GM21576 (cell line): ENCODE measurements at regions not wholly inside any gene's neighbourhood (a gene's known extent, or its start where the extent isn't known, plus 50 kb on each side); places are given as distances from the start of the nearest gene placed in this dataset.

Experiments used
- ATAC-seq: cut with Tn5 transposase; IDR thresholded peaks from one replicate; pipeline ENCODE4 v1.9.1; 2021; ENCODE audit warnings: mild to moderate bottlenecking, moderate library complexity; ENCODE audit not compliant: unreplicated experiment

DNA sequence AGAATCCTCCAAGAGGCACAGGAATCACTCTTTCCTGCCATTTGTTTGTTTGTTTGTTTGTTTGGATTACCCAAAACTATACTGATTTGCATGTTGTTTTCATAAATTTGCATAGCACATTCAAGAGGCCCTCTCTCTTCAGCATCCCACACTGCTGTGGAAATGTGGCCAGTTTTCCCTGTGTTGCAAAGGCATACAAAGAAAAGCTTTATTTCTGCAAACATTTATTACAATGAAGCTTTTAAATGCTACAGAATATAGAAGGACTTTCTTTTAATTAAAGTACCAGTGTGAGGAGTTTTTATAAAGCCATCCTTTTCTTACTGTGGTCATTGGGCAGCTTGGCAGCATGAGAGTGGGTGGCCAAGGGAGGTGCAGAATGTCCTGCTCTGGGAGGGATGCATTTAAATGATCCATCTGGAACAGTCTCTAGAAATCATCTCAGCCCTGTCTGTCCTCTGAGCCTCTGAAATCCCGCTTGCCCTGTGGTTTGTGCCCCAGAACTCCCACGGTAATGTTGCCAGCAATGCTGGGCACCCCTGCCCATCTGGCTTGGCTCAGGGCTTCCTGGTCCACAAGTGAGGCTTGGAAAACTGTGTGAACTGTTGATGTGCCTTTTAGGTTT, 356.8 kb upstream of the KIF2A start:
- ATAC-seq: no peak

DNA sequence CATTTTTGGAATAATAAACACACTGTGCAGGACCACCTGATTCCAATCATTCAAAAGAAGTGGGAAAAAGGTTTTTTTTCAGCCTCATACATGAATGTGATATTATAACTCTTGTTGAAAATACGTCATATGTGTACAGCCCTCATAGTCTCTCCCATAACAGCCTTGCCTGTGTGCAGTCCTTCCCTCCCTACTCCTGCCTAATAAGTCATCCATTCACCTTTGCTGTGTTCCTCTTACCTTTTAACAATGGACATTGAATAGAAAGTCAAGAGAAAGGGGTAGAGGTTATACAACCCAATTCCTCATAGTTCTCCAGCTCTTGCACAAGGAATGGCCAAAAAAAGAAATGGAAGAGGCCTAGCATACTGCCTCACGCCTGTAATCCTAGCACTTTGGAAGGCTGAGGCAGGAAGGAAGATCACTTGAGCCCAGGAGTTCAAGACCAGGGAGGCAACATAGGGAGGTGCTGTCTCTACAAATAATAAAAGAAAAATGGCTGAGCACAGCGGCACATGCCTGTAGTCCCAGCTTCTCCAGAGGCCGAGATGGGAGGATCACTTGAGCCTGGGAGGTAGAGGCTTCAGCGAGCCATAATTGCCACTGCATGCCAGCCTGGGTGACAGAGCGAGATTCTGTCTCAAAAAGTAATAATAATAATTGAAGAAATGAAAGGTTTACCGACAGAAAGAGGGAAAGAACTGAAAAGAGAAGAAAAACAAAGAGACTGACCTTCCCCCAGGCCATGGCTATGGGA, 356.1 kb upstream of the KIF2A start:
- no peak for ATAC-seq

DNA sequence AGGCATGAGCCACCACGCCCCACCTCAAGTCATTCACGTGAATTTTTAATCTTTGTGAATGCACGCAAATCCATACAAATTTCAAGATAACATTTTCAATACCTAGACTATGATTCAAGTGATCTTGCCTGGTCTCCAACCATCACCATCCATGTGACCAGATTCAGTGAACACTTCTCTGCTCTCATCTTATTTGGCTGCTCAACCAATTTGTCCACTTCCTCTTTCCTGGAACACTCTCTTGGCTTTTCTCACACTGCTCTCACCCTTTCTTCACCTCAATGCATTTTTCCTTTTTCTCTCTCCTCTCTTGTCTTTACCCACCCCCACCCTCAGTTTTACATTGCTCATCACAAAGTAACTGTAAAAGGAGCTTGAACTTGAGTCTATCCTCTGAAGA, 354.7 kb upstream of the KIF2A start:
- no peak for ATAC-seq

DNA sequence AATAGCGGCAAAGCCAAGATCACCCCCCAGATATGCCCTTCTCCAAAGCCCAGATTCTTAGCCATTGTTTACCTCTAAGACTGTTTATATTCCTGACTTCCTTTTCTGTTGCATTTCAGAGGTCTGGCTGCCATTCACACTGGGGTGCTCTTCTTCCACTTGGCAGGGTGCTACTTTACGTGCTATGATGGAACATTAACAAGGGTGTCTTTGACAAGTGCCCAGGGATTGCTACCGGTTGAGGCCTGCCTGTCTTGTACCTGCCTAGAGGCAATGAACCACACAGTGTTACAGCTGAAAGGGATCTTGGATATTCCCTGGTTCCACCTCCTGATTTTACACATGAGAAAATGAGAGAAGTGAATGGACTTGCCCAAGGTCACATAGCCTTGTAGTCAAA, 352.1 kb upstream of the KIF2A start:
- ATAC-seq: no peak

DNA sequence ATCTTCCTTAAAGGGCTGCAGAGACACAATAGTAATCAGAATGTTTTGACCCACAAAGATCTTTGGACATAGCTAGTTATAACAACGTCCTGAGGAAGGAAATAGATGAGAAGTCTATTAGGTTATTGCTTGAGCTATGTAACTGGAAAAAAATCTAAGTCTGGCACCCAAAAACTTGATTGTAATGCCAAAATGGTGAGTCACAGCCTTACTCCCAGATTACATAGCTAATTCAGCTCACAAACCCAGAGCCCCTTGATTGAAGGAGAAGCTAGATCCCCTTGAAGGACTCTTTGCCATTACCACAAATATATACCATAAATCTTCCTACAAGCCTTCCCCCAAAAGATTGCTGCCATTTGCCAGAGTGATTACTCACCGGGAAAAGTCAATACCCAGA, 341.8 kb upstream of the KIF2A start:
- ATAC-seq: no peak

DNA sequence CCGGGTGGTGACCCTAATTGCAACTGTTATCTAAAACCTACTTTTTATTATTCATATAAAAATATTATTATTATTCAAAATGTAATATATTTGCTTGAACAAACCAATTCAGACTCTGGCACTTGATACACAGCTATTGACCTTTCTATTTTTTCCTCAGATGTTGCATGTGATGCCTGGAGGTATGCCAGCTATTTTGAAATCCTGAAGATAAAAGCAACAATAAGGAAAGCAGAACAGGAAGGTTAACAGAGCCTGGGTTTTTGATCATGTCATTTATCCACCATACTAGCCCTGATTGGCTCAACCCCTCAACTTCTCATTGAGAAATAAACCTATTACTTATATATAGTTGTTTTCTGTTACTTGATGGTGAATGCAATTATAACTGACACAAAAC, 340.9 kb upstream of the KIF2A start:
- no peak for ATAC-seq

DNA sequence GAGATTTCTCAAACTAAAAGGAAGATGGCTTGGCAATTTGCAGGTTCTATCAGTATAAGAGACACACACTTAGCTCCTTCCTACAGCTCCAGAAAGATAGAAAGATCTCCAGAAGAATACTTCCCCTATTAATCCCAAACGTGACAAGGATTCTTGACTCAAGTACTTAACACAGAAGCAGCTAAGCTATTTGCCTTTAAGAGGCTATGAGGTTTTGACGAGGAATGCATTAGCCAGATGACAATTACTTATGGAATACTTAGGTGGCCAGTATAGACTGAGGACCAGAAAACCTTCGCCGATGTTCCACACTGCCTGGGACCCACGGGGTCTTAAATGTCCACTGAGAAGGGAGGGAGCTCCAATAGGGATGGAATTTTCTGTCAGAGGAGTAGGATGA, 340.5 kb upstream of the KIF2A start:
- ATAC-seq: no peak

DNA sequence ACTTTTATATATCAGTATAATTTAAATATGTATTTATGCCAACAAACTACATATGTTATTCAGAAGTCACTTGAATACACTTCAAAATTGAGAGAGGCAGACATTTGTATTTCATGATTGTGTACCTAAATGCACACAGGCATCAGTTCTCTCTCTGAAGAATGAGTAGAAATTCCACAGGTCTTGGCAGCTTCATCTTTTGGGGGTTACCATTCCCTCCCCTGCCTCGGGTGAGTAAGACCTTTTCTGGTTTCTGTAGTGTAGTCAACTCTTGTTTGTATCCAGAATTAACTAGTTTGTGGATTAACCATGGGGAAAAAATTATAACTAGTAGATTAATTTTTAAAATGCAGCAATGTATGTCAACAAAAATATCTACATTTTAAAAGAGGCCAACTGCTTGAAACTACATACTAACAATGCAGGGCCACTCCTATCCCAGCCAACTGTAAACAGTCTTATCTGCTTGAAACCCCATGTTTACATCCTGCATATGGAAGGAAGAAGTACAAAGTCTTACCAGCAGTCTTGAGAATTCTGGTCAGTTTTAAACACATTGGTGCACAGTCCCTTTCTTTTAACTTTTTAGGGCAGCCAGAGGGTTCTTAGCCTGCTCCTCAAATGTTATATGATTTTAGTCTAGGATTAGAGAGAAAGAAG, 339.6 kb upstream of the KIF2A start:
- ATAC-seq: no peak

DNA sequence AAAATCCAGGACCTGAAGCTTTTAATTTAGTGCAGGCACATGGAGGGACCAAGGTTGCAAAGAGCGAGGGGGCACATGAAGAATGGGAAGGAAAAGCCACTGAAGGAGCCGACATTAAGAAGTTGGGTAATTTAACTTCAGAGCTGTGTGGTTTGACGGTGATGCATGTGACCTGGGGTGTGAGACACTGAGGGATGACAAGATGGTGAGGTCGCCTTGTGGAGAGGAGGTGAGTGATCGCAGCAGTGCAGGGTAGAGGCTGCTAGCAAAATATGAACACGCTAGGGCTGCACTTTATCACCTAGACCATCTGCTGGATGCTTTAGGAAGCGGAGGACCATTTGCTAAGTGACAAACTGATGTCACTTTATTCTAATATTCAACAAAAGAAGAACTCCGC, 339.0 kb upstream of the KIF2A start:
- no peak for ATAC-seq

DNA sequence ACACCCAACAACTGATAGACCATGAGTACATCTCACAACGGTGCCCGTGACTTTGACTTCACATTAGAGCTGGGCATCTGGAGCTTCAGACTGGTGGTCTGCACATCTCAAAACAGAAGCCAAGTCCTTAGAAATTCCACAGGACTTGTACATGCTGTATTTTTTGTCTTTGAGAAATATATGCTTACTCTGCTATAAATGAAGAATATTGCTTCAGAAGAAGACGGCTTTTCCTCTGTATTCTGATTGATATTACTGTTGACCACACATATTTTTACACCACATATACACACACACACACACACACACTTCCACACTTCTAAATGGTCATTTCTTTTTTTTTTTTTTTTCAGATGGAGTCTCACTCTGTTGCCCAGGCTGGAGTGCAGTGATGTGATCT, 338.3 kb upstream of the KIF2A start:
- no peak for ATAC-seq

DNA sequence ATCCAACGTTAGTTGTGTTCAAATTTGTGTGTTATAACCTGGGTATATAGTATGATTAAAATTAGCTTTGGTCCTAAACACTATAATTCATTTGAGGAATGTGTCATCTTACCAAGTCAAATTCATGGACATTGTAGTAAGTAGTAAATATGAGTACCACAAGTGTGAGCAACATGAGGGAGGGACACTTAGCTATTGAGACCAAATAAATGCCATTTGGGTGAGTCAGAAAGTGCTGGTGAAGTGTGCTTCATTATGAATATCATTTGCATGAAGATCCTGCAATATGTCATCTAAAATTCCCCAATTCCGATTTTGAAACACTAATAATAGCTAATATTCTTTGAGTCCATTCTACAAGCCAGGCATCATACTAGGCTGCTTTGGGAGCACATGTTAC, 336.7 kb upstream of the KIF2A start:
- no peak for ATAC-seq

DNA sequence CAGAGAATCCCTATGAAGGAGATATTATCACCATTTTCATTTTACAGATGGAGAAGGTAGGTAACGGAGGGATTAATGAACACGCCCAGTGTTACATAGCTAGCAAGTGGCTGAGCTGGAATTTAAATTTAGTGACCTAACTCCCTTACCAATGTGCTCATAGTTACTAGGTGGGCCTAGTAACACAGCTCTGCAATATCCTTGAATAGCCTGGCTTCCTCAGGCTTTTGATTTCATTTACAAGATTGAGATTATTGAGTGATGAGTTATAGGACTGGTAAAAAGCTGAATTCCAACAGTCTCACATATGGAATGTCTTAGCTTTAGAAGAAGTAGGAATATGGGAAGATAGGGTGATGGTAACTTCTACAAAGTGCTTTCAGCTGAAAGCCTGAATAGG, 336.3 kb upstream of the KIF2A start:
- no peak for ATAC-seq

DNA sequence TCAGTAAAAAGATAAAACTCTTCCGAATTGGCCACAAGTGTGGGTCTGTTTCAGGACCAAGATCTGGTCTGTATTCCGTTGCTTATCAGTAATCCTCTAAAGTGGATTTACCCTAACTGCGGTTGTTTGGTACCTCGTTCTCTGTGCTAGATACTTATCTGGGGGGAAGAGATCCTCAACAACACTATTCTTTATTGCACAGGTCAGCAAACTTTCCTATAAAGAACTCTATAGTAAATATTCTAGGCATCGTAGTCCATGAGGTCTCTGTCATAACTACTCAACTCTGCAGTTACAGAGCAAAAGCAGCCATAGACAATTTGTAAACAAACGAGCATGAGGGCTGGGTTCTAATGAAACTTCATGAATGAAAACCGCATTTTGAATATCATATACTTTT, 335.8 kb upstream of the KIF2A start:
- no peak for ATAC-seq

DNA sequence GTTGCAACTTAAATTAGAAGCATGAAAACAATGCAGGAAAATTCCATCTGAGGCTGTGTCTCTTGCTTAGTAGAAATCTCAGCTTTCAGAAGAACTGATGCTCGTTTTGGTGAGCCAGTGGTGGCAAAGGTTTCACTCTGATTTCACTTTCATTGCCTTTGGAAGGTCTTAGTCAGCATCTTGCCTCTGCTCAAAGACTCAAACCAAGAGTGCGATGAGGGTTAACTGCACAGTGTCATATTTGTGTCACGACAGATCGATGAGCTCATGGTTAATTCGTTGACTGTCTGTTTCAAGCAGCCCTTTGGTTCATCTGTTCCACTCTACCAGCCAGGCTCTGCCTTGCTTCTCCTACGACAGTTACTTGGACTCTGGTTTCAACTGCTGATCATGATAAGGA, 331.3 kb upstream of the KIF2A start:
- ATAC-seq: no peak

DNA sequence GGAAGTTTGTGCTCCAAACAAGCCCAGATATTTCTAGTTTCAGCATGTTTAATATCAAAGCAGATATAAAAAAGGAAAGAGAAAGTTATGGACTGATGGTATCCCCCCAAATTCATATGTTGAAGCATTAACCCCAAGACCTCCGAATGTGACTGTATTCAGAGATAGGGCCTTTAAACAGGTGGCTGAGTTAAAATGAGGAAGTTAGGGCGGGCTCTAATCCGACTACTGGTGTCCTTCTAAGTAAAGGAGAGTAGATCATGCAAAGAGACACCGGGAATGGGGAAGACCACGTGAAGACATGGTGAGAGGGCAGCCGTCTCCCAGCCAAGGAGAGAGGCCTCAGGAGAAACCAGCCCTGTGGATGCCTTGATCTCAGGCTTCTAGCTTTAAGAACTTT, 324.1 kb upstream of the KIF2A start:
- no peak for ATAC-seq

DNA sequence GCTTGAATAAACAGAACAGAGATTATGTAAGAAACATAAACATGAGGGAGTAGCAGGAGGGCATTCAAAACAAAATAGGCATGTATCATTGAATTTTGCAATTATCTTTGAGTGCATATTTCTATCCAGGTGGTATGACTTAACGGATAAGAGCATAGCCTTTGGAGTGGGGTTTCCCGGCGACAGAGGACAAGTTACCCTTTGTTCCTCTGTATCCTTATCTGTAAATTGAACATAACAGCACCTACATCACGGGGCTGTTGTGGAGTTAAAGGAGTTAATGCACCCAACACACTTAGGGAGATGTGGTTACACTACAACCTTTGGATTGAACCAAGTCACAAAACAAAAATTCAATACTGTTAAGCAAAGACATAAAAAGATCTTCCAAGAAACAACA, 314.6 kb upstream of the KIF2A start:
- no peak for ATAC-seq

DNA sequence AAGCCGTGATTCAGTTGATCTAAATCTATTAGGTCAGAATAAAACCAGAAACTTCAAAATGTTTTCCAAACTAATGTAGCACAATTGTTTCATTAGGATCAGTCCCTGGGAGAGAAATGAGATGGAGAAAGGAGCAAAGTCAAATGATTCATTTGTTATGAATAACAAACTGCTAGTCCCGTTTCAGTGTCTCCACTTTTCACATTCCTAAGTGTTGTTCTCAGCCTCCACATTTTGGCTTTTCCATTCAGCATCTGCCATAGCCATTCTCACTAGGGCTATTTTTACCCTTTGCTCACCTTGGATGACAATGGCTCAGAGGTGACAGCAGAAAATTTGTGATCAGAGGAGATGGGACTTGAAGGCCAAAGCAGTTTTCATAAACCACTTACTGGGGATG, 314.1 kb upstream of the KIF2A start:
- no peak for ATAC-seq

DNA sequence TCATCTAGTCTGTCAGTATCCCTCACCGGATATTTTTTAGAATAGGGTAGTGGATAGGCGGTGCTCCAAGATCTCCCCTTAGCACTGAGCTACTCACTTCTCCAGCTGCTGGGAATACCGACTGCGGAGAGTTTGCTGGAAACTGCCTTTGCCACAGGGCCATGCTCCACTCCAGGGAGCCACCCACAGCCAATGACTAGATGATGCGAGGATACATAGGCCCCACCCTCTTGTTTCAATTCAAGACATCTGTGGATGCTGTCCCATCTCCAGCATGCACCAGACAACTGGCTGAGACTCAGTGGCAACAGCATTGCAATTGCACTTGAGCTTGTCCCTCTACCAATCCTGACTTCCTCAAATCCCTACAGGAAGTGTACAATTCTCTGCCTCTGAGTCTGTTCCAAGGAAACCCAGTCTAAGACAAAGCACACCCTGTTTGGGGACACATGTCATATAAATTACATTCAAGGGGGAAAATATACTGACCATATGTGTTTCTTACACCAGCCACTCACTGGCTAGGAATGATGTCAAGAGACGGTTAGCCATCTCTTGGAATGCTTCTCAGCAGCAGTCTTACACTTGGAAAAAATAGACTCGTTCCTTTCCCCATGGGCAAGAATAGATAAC, 312.6 kb upstream of the KIF2A start:
- ATAC-seq: no peak

DNA sequence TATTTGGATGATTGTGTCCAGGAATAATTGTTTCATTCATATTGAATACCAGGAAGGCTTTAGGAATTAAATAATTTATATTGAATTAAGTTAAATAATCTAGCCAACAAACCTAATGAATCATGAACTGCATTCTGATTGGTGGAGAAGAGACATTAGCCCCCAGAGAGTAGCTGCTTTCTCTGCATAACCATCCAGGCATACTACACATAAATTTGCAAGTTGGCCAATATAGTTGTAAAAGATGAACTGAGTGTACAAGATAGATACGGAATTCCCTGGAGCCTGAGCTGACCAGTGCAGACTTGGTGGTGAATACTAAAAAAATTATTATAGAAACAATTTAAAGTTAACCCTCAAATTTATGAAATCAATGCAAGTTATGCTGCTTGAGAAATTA, 311.8 kb upstream of the KIF2A start:
- no peak for ATAC-seq

DNA sequence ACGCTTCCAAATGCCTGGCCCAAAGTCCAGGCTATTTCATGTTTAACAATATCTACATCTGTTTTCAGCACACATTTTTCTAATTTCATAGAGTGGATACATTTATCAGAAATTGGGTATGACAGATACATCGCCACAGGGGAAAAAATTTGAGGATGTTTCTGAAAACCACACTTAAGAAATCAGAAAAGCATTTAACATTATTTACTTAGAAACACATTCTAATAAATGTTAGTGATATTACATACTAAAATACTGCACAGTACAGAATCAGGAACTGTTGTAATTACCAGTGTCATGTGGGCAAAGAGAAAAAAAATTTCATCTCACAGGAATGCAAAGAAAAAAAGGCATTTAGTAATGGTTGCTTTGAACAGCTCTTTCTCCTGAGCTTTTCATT, 310.5 kb upstream of the KIF2A start:
- ATAC-seq: no peak

DNA sequence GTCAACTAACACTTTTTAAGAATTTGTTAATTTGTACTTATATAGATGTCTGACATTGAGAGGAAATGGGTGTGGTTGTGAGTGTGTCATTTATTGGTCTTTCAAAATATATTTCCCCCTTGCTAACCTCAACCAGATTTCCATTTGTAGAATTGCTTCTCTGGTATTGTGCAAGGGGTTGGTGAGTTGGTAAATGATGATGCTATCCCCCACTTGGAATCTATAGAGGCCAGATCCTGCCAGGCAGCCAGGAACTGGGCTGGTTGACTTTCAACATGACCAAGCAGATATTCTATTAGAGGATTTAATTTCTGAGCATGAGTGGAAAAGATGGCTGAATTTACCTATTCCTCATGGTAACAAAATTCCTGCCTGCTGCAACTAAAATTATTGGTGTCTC, 306.6 kb upstream of the KIF2A start:
- ATAC-seq: no peak

DNA sequence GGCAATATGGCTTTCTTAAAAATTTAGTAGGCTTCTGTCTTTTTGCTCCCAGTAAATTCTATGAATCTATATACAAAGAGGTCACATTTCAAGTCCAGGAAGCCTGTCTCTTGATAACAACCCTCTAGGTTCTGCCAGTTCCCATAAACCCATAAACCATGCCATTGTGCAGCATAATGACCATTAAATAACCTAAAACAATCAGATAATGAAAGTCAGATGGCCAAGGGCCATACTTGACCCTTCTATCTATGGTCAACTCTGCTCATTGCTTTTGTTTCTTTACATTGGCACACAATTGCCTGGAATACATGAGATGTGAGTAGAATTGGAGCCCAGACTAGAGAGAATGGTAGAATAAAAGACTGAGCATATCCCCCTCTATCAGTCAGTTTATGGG, 305.4 kb upstream of the KIF2A start:
- ATAC-seq: no peak
